Middle frontal gyrus (tissue), 1 donor: ENCODE measurements at regions not wholly inside any gene's neighbourhood (a gene's known extent, or its start where the extent isn't known, plus 50 kb on each side); places are given as distances from the start of the nearest gene placed in this dataset.
"Not testable (repeated sequence)": the region's sequence is repeated elsewhere in the genome, so short reads cannot be mapped to it uniquely, and the experiment has no call there.

ENCODE experiments used
- DNase-seq: peaks from one replicate; pipeline ENCODE4 v3.0.0-alpha.2; 2015; ENCODE audit warnings: low spot score; ENCODE audit errors: extremely low spot score

GRCh38 chr12:63040526-63041220, 105.7 kb upstream of the PPM1H start:
- DNase-seq = no peak

GRCh38 chr12:63038713-63039100, 103.8 kb upstream of the PPM1H start:
- DNase-seq = no peak

DNA sequence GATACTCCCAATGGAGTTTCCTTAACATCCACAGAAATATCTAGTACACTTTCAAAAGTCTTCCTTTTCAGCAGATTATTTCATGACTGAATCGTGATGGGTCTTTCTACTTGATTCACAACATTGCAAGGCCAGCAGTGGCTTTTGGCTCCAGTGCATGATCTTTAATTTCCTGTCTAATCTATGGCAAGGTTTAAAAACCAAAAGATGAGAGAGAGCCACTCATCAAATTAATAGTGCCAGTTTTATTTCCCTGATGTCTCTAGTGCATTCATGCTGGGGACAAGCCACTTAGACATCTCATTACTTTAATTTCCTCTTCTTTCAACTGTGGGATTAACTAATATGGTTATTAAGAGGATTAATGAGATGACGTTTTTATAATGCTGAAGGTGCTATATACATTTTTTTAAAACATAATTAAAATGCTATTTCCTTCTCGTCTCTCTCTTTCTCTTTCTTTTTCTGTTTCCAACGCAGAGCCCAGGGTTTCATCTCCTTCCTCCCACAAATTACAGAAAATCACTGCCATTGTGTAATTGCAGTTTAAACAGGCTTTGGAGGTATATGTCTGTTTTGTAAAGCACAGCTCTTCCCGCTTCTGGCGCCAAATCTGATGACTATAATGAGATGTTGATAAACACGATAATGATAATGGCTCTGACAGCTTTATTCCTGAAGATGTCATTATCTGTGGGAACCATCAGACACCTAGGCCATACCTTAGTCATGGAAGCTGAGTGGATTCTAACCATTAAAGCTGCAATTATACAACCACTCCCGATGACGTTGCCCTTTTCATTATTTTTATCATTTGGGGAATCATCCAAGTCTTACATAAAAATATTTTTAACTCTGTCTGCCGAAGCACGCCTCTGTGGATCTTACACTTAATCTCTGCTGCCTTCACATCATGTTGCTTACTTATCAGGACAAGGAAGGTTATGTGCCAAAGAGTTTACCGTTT, 103.1 kb upstream of the PPM1H start:
- no peak for DNase-seq

GRCh38 chr12:63036974-63037335, 102.0 kb upstream of the PPM1H start:
- no peak for DNase-seq

DNA sequence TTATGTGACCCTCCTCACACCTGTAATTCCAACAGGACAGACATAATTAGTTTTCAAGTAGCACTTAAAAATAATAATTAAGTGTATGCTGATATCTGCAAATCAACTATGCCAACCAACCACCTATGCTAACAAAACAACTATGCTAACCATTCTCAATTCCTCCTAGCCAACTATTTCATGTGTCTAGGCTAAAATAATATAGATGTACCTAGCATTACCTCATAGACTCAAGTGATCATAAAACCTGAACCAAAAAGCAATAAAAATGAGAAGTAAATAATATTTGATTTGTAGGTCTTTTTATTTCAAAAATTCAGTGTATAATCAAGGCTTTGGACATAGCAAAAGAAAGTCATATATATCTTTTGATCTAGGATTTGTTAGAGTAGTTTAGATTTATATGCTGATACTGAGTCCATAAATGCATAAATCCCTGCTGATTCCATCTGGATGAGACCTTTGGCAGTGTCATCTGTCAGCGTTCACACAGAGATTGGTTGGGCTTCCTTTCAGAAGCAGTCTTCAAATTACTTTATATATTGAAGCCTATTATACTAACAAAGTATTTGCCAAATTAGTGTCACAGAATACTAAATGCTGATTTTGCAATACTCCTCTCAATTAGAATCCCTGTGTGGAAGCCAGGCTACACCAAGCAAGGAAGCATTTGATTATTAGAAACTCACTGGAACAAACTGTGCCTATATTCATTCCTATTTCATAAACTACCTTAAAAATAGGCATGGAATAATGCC, 101.4 kb upstream of the PPM1H start:
- no peak for DNase-seq

DNA sequence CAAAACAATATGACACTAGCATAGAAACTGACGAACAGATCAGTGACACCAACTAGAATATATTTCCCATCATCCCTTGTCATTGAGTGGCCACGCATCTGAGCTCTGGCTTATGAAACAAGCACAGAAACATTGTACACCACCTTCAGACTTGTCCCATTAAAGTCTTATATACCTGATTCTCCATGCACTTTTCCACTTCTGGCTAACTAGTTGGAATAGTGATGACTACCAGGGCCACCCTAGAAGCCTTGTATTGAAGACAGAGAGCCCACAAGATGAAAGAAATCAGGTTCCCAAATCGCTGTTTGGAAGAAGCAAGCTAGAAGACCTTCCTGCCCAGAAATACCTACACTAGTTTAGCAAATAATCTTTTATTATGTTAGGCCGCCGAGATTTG, 99.7 kb upstream of the PPM1H start:
- no peak for DNase-seq

DNA sequence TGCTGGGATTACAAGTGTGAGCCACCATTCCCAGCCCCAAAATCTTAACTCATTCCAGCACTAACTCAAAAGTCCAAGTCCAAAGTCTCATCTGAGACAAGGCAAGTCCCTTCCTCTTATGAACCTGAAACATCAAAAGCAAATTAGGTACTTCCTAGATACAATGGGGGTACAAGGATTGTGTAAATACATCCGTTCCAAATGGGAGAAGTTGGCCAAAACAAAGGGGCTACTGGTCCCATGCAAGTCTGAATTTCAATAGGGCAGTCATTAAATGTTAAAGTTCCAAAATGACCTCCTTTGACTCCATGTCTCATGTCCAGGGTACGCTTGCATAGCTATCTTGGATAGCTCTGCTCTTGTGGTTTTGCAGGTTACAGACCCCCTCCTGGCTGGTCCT, 94.7 kb upstream of the PPM1H start:
- no peak for DNase-seq

GRCh38 chr12:63028951-63029350, 94.0 kb upstream of the PPM1H start:
- no peak for DNase-seq

- no peak for DNase-seq
Measured at GRCh38 chr12:63025116-63025515, 90.2 kb upstream of the PPM1H start.

- DNase-seq = no peak
Measured at GRCh38 chr12:63023926-63024325, 89.0 kb upstream of the PPM1H start.

DNA sequence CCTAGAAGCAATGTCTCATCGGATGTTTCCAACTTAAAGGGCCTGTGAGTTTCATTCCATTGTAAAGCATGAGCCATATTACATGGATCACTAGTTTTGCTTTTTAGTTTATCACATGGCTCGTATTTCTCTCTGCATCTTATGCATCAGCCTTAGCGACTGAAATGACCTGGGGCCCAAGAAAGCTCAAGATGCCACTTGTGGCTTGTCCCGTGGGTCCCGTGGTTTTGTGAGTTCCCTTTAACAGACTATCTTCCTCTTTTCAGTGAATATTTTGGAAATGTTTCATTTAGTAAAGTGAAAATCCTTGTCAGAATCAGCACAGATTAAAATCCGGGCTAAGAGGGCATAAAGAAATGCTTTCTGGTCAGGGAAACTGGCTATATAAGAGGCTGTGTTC, 86.2 kb upstream of the PPM1H start:
- DNase-seq = no peak

- no peak for DNase-seq
Measured at GRCh38 chr12:63020269-63020668, 85.3 kb upstream of the PPM1H start.

GRCh38 chr12:63018273-63018672, 83.3 kb upstream of the PPM1H start:
- DNase-seq = no peak

GRCh38 chr12:63013302-63013701, 78.4 kb upstream of the PPM1H start:
- no peak for DNase-seq

GRCh38 chr12:63010698-63011097, 75.7 kb upstream of the PPM1H start:
- DNase-seq = no peak

GRCh38 chr12:63008372-63008771, 73.4 kb upstream of the PPM1H start:
- DNase-seq = no peak

- DNase-seq = no peak
Measured at GRCh38 chr12:63007726-63008125, 72.8 kb upstream of the PPM1H start.

GRCh38 chr12:63006536-63006935, 71.6 kb upstream of the PPM1H start:
- no peak for DNase-seq

DNA sequence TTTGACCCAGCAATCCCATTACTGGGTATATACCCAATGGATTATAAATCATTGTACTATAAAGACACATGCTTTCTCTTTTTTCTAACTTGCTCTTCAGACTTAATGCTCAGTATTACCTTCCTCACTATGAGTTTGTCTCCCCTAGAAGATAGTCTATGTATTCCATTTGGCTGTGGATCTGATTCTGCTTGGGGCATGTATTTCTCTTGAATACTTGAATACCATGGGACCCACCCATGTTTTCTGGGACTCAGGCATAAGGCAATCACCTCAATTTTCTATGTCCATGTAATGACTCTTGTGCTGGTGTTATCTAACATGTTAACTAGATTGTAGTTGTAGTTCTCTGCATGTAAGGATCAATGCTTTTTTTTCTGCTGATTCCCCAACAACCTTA, 70.4 kb upstream of the PPM1H start:
- DNase-seq = no peak

DNA sequence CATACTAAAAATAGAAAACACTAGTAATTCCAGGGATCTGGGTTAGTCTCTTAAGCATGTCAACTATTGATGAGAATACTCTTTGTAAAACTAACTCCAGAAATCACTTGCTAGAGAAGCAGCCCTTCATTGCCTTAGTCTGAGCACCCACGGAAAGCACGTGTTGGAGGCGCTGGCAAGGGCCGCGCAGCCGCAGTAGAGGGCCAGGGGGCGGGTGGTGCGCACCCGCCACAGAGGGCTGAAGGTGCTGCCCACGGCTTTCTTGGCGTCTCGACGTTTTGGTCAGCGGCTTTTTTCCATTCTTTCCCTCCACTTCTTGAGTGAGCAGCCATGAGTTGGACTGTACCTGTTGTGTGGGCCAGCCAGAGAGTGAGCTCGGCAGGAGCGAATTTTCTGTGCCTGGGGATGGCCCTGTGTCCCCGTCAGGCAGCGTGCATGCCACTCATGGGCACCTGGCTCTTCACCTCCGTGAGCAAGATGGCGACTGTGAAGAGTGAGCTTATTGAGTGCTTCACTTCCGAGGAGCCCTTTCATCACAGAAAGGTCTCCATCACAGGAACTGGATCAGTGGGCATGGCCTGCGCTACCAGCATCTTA, 68.4 kb upstream of the PPM1H start:
- DNase-seq = no peak

GRCh38 chr12:63002059-63002458, 67.1 kb upstream of the PPM1H start:
- not testable (repeated sequence) for DNase-seq

- no peak for DNase-seq
Measured at GRCh38 chr12:62998454-62998853, 63.5 kb upstream of the PPM1H start.
